CD14-positive monocyte (primary cell): ENCODE measurements at regions not wholly inside any gene's neighbourhood (a gene's known extent, or its start where the extent isn't known, plus 50 kb on each side); places are given as distances from the start of the nearest gene placed in this dataset.

Experiments
- DNase-seq, 3 donors: peaks; one replicate each; pipeline ENCODE4 v3.0.0-alpha.2; 2011 to 2022
- H2AFZ ChIP-seq: 2 replicates; pipeline ENCODE4 v1.6.0; 2012; ENCODE audit warnings: mild to moderate bottlenecking, low read depth, low read length, inconsistent platforms; ENCODE audit not compliant: insufficient read depth, poor library complexity, severe bottlenecking
- H3K27ac ChIP-seq, 2 donors: 1 replicate in 1 of 2; 2 replicates in 1 of 2; pipeline ENCODE4 v1.5.1; 2012 to 2013; ENCODE audit warnings: low read length in 2 of 2, control low read depth in 1 of 2, inconsistent platforms in 1 of 2, low read depth in 1 of 2, mild to moderate bottlenecking in 1 of 2
- H3K27me3 ChIP-seq, 2 donors: one replicate each; pipeline versions ENCODE4 v1.6.0 to v1.6.1; 2011 to 2013; ENCODE audit warnings: low read length in 2 of 2; ENCODE audit not compliant: control insufficient read depth in 2 of 2, insufficient read depth in 2 of 2
- H3K36me3 ChIP-seq, 2 donors: replicated peaks in 1 of 2; 1 replicate in 1 of 2; 2 replicates in 1 of 2; pipeline versions ENCODE4 v1.5.1 to v1.6.1; 2012 to 2013; ENCODE audit warnings: low read length in 2 of 2, control low read depth in 1 of 2, inconsistent platforms in 1 of 2, mild to moderate bottlenecking in 1 of 2; ENCODE audit not compliant: insufficient read depth in 2 of 2, control insufficient read depth in 1 of 2
- H3K4me1 ChIP-seq, 2 donors: 1 replicate in 1 of 2; 2 replicates in 1 of 2; pipeline versions ENCODE4 v1.5.1 to v1.6.1; 2012 to 2013; ENCODE audit warnings: low read length in 2 of 2, control low read depth in 1 of 2, inconsistent platforms in 1 of 2, mild to moderate bottlenecking in 1 of 2, moderate library complexity in 1 of 2; ENCODE audit not compliant: insufficient read depth in 2 of 2, control insufficient read depth in 1 of 2
- H3K4me2 ChIP-seq: replicated peaks from 2 replicates; pipeline ENCODE3; 2012; ENCODE audit warnings: low read length, moderate library complexity, mild to moderate bottlenecking; ENCODE audit not compliant: poor library complexity, severe bottlenecking; ENCODE audit errors: extremely low read depth
- H3K4me3 ChIP-seq, 3 experiments: fragments of 200-600 bp in 1 of 3; sonication (generic) in 1 of 3; replicated peaks in 1 of 3; 1 replicate in 2 of 3; 2 replicates in 1 of 3; pipeline ENCODE4 v1.5.1; 2011 to 2013; ENCODE audit warnings: low read length in 3 of 3, mild to moderate bottlenecking in 3 of 3, control low read depth in 2 of 3, low read depth in 2 of 3, inconsistent platforms in 1 of 3, moderate library complexity in 1 of 3
- H3K79me2 ChIP-seq: 2 replicates; pipeline ENCODE4 v1.6.0; 2012; ENCODE audit warnings: mild to moderate bottlenecking, control low read depth, inconsistent platforms, low read length, moderate library complexity; ENCODE audit not compliant: insufficient read depth
- H3K9ac ChIP-seq: 2 replicates; pipeline ENCODE4 v1.6.0; 2017; ENCODE audit warnings: low read length, mild to moderate bottlenecking; ENCODE audit not compliant: insufficient read depth, poor library complexity, severe bottlenecking
- H3K9me3 ChIP-seq, 2 donors: replicated peaks in 1 of 2; 1 replicate in 1 of 2; 2 replicates in 1 of 2; pipeline versions ENCODE4 v1.5.1 to v1.6.1; 2012 to 2013; ENCODE audit warnings: low read length in 2 of 2, control low read depth in 1 of 2; ENCODE audit not compliant: control insufficient read depth in 1 of 2, insufficient read depth in 1 of 2
- H4K20me1 ChIP-seq: 2 replicates; pipeline ENCODE4 v1.6.0; 2012; ENCODE audit warnings: mild to moderate bottlenecking, low read length, control low read depth, moderate library complexity; ENCODE audit not compliant: insufficient read depth
- H3K27ac Mint-ChIP-seq, 7 donors: one replicate each; pipeline ENCODE4 v1.8.0; 2020; ENCODE audit warnings: mild to moderate bottlenecking in 7 of 7, mixed read lengths in 7 of 7, moderate library complexity in 6 of 7, inconsistent platforms in 2 of 7
- H3K27me3 Mint-ChIP-seq, 3 donors: one replicate each; pipeline ENCODE4 v1.8.0; 2021 to 2022; ENCODE audit warnings: low read depth in 3 of 3, mild to moderate bottlenecking in 3 of 3, mixed read lengths in 3 of 3, moderate library complexity in 3 of 3, inconsistent platforms in 1 of 3
- H3K36me3 Mint-ChIP-seq, 2 donors: one replicate each; pipeline ENCODE4 v1.8.0; 2020; ENCODE audit warnings: mixed read lengths in 2 of 2, inconsistent platforms in 1 of 2, mild to moderate bottlenecking in 1 of 2
- H3K4me1 Mint-ChIP-seq: one replicate; pipeline ENCODE4 v1.8.0; 2020; ENCODE audit warnings: mild to moderate bottlenecking, mixed read lengths
- H3K4me3 Mint-ChIP-seq, 2 donors: one replicate each; pipeline ENCODE4 v1.8.0; 2020; ENCODE audit warnings: mild to moderate bottlenecking in 2 of 2, mixed read lengths in 2 of 2, moderate library complexity in 1 of 2
- H3K9me3 Mint-ChIP-seq, 7 donors: one replicate each; pipeline ENCODE4 v1.8.0; 2020 to 2022; ENCODE audit warnings: mixed read lengths in 7 of 7, mild to moderate bottlenecking in 6 of 7, moderate library complexity in 6 of 7, inconsistent platforms in 2 of 7
- CTCF ChIP-seq: fragments of 200-600 bp; IDR thresholded peaks from one replicate; pipeline ENCODE4 v1.8.0; 2022; ENCODE audit warnings: antibody characterized with exemption, mild to moderate bottlenecking
- WGBS: methylation state at CpG from one replicate; pipeline ENCODE4 v1.1.5; 2013; ENCODE audit warnings: missing lambda C conversion rate; ENCODE audit not compliant: insufficient coverage; 5-methylcytosine and 5-hydroxymethylcytosine counted together
- intact Hi-C, 2 donors: fragments of 100-400 bp; cut with micrococcal nuclease; formaldehyde crosslinking; loops; one replicate each; pipeline versions ENCODE4 v1.15.0 to v1.15.1; 2023

GRCh38 chr15:47506329-47507100 is 210.8 kb upstream of the SEMA6D start:
- Histone ChIP-seq H4K20me1 (no peaks in the 10 kb centered on the region), H2AFZ (no peak overlapping the region), H3K4me3 (no peak overlapping the region), H3K27me3 (peaks cover 68 to 77% of the 10 kb centered on the region in 2 donors), H3K4me2 (no peak overlapping the region), H3K79me2 (no peaks in the 10 kb centered on the region), H3K9ac (no peak overlapping the region), H3K27ac (no peak overlapping the region), H3K36me3 (no peaks in the 10 kb centered on the region), H3K9me3 (no peaks in the 10 kb centered on the region), H3K4me1 (peaks cover 28 to 31% of the 10 kb centered on the region in 2 donors)
- 20% methylated on average over 1 of the region's 8 CpGs for WGBS
- intact Hi-C loops = no loop called here
- no peak overlapping the region for H3K27ac Mint-ChIP-seq
- peaks cover 42 to 76% (median 53%) of the 10 kb centered on the region in 3 donors for H3K27me3 Mint-ChIP-seq
- H3K36me3 Mint-ChIP-seq = peaks cover 4 to 5% of the 10 kb centered on the region in 2 donors
- peaks cover 33% of the 10 kb centered on the region for H3K4me1 Mint-ChIP-seq
- peaks cover 0 to 8% (median 3%) of the 10 kb centered on the region in 7 donors for H3K9me3 Mint-ChIP-seq
- peak overlapping the region in 1 of 2 donors; percentile 60 for H3K4me3 Mint-ChIP-seq
- DNase-seq = peak; percentile 17 to 56 (median 18)
- no peak for TF ChIP-seq CTCF

GRCh38 chr15:47507221-47507985 is 209.9 kb upstream of the SEMA6D start:
- H3K27me3 ChIP-seq = peaks cover 69 to 78% of the 10 kb centered on the region in 2 donors
- H3K27ac ChIP-seq = no peak overlapping the region
- H3K9me3 Mint-ChIP-seq = peaks cover 0 to 10% (median 3%) of the 10 kb centered on the region in 7 donors
- H3K4me3 ChIP-seq = no peak overlapping the region
- peaks cover 5 to 6% of the 10 kb centered on the region in 2 donors for H3K36me3 Mint-ChIP-seq
- no peaks in the 10 kb centered on the region for H4K20me1 ChIP-seq
- peaks cover 28 to 31% of the 10 kb centered on the region in 2 donors for H3K4me1 ChIP-seq
- peaks cover 37 to 67% (median 50%) of the 10 kb centered on the region in 3 donors for H3K27me3 Mint-ChIP-seq
- H3K9me3 ChIP-seq = no peaks in the 10 kb centered on the region
- peaks cover 33% of the 10 kb centered on the region for H3K4me1 Mint-ChIP-seq
- no peaks in the 10 kb centered on the region for H3K36me3 ChIP-seq
- H3K9ac ChIP-seq = no peak overlapping the region
- H3K4me3 Mint-ChIP-seq = peak overlapping the region in 1 of 2 donors; percentile 54
- H3K27ac Mint-ChIP-seq = no peak overlapping the region
- intact Hi-C loops = no loop called here
- H3K79me2 ChIP-seq = no peaks in the 10 kb centered on the region
- DNase-seq = no peak
- WGBS = 100% methylated on average over 2 of the region's 6 CpGs
- TF ChIP-seq CTCF = no peak
- H2AFZ ChIP-seq = no peak overlapping the region
- H3K4me2 ChIP-seq = no peak overlapping the region
